ENCODE measurements at regions not wholly inside any gene's neighbourhood (a gene's known extent, or its start where the extent isn't known, plus 50 kb on each side); places are given as distances from the start of the nearest gene placed in this dataset.

- Mint-ChIP-seq H3K9me3 (no peaks in the 10 kb centered on the region), H3K27me3 (ENCODE audit: low read depth) (peaks cover 10% of the 10 kb centered on the region)
Measured at GRCh38 chr2:120660056-120660694, 75.5 kb upstream of the GLI2 start.

GRCh38 chr2:120660771-120661459 lies 74.8 kb upstream of the GLI2 start:
- H3K36me3 Mint-ChIP-seq (ENCODE audit: low read depth), result no peaks in the 10 kb centered on the region
- H3K27ac Mint-ChIP-seq, result no peak overlapping the region
- peaks cover 10% of the 10 kb centered on the region for H3K27me3 Mint-ChIP-seq (ENCODE audit: low read depth)
- no peaks in the 10 kb centered on the region for H3K4me1 Mint-ChIP-seq (ENCODE audit: low read depth)
- H3K9me3 Mint-ChIP-seq, result no peaks in the 10 kb centered on the region
- H3K4me3 Mint-ChIP-seq, result no peak overlapping the region

More at GRCh38 chr2:120660056-120660694, 75.5 kb upstream of the GLI2 start:
- no peak overlapping the region for H3K4me3 Mint-ChIP-seq
- H3K36me3 Mint-ChIP-seq (ENCODE audit: low read depth), result no peaks in the 10 kb centered on the region
- H3K27ac Mint-ChIP-seq, result no peak overlapping the region
- H3K4me1 Mint-ChIP-seq (ENCODE audit: low read depth), result no peaks in the 10 kb centered on the region

DNA sequence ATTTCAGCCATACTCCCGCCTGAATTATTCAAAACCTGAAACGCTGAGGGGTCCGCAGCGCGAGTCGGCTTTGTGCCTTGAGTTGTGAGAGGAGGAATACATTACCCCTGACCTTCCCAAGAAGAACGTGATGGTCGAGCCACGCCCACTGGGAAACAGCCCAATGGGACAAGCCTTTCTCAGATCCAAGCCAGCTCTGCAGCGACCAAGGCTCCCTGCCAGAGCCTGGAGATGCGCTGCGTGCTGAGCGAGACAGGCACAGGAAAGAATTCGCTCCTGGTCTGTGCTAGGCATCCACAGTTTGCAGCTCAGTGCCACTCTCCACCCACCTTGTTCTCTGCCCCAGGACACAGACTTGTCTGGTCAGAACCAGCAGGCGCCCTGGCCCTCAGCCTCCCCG lies 74.1 kb upstream of the GLI2 start:
- H3K27me3 Mint-ChIP-seq (ENCODE audit: low read depth), result peaks cover 10% of the 10 kb centered on the region
- H3K9me3 Mint-ChIP-seq, result peaks cover 2% of the 10 kb centered on the region

DNA sequence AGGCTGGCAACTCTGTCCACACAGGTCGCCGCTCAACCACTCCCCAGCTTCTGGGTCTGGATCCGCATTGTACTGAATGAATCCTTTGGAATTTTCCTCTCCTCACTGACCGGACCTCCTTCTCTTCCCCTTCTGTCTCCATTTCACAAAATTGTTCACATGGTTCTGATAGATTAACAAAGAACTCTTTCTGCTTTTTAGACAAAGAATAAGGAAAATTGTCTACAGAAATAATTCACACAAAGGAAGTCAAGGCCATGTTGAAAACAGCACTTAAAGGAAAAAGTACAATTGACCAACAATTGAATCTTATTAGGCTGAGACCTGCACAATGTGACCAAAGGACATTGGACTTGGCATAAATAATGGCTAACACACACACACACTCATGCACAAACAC lies 73.6 kb upstream of the GLI2 start:
- H3K4me3 Mint-ChIP-seq, result no peak overlapping the region
- H3K9me3 Mint-ChIP-seq, result peaks cover 4% of the 10 kb centered on the region
- no peaks in the 10 kb centered on the region for H3K4me1 Mint-ChIP-seq (ENCODE audit: low read depth)
- no peak overlapping the region for H3K27ac Mint-ChIP-seq
- no peaks in the 10 kb centered on the region for H3K36me3 Mint-ChIP-seq (ENCODE audit: low read depth)
- peaks cover 10% of the 10 kb centered on the region for H3K27me3 Mint-ChIP-seq (ENCODE audit: low read depth)

More for the DNA sequence above, 74.1 kb upstream of the GLI2 start:
- Mint-ChIP-seq H3K36me3 (ENCODE audit: low read depth) (no peaks in the 10 kb centered on the region), H3K4me3 (no peak overlapping the region), H3K4me1 (ENCODE audit: low read depth) (no peaks in the 10 kb centered on the region), H3K27ac (no peak overlapping the region)

DNA sequence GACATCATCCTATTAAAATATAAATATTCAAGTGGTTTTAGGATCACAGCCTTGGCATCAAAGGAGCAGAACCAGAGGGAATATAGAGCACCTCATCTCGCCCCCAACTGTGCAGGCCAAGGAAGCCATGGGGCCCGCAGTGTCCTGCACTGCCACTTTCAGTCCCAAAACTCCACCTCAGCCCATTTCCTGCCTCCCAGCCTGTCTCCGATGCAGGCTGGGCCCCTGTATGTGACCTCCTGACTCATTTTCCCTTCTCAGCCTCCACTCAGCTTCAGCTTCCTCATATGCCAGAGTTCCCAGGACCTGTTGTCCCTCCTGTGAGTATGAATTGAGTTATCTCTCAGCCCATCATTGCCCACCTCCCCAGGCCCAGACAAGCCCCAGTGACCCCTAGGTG lies 72.9 kb upstream of the GLI2 start:
- H3K27ac Mint-ChIP-seq, result no peak overlapping the region

DNA sequence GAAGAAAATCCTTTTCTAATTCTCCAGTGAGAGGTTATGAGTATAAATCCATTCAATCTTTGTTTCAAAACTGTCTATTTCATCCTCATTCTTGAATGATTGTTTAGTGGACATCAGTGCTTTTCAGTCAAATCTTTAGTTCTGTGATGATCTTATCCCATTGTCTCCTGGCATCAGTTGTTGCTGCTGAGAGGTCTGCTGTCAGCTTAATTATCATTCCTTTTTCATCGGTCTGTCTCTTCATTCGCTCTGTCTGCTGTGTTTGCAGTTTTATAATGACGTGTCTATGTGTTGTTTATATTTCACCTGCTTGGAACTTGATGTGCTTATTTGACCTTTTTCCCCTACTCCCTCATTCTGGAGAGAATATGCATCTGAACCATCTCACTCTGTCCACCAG lies 69.2 kb upstream of the GLI2 start:
- Mint-ChIP-seq H3K4me1 (ENCODE audit: low read depth) (no peaks in the 10 kb centered on the region), H3K27me3 (ENCODE audit: low read depth) (peaks cover 21% of the 10 kb centered on the region), H3K9me3 (peaks cover 4% of the 10 kb centered on the region), H3K36me3 (ENCODE audit: low read depth) (no peaks in the 10 kb centered on the region), H3K27ac (no peak overlapping the region), H3K4me3 (no peak overlapping the region)

More for the DNA sequence above, 72.9 kb upstream of the GLI2 start:
- peaks cover 10% of the 10 kb centered on the region for H3K27me3 Mint-ChIP-seq (ENCODE audit: low read depth)
- peaks cover 4% of the 10 kb centered on the region for H3K9me3 Mint-ChIP-seq
- H3K4me3 Mint-ChIP-seq, result no peak overlapping the region
- H3K4me1 Mint-ChIP-seq (ENCODE audit: low read depth), result no peaks in the 10 kb centered on the region
- H3K36me3 Mint-ChIP-seq (ENCODE audit: low read depth), result no peaks in the 10 kb centered on the region

DNA sequence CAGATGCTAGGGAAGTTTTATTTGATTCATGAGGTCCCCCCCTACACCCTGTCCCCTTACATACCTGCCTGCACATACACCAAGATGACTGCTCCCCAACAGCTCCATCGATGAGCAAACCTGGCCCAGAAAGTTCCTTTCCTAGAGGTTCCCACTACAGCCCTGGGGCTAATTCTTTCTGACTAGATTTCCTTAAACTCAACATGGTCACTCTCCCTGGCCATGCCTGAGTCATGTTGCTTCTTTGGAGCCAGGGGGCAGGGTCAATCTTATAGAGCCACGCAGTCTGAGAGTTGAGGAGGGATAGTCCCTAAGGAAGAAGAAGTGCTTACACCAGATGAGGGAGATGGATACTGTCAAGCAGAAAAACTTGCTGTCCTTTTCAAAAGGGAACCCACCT lies 67.7 kb upstream of the GLI2 start:
- no peaks in the 10 kb centered on the region for H3K36me3 Mint-ChIP-seq (ENCODE audit: low read depth)
- no peak overlapping the region for H3K4me3 Mint-ChIP-seq
- H3K27ac Mint-ChIP-seq, result no peak overlapping the region
- H3K9me3 Mint-ChIP-seq, result peaks cover 4% of the 10 kb centered on the region
- H3K27me3 Mint-ChIP-seq (ENCODE audit: low read depth), result peaks cover 12% of the 10 kb centered on the region
- H3K4me1 Mint-ChIP-seq (ENCODE audit: low read depth), result no peaks in the 10 kb centered on the region

DNA sequence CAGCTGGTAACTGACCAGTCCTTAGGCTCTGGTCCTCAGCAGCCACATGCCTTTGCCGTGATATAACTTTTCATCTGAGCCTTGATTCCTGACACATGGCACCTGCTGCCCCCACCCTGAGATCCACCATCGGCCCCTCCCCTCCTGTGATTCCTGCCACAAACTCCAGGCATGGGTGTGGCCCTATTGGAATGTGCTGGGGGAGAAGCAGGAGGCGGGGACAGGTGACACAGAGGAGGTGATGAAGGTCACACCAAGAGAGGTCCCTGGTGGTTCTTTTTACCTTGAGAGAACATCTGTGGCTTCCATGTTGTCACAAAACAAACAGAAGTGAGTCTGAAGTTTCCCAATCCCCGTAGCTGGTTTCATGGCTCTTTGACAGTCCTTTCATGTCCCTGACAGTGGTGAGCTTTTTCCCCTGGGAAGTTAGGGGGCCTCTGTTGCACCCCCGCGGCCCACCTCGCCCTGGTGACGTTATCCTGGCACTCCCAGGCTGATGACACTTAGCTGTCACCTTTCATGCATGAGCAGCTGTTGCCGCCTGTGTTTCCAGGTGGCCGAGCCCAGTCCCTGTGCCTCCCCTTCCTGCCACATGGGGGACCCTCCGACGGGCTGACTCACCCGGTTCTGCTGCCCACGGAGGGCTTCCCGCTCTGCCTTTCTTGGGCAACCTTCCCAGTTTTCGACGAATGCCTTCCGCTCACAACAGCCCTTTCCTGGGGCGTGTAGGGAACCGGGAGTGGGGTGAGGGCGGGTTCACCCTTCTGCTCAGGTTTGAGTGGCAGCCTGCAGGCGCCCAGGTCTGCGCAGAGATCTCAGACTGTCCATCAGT lies 66.3 kb upstream of the GLI2 start:
- H3K4me3 Mint-ChIP-seq, result no peak overlapping the region
- no peaks in the 10 kb centered on the region for H3K4me1 Mint-ChIP-seq (ENCODE audit: low read depth)
- no peak overlapping the region for H3K27ac Mint-ChIP-seq
- H3K27me3 Mint-ChIP-seq (ENCODE audit: low read depth), result peaks cover 10% of the 10 kb centered on the region
- peaks cover 4% of the 10 kb centered on the region for H3K9me3 Mint-ChIP-seq
- no peaks in the 10 kb centered on the region for H3K36me3 Mint-ChIP-seq (ENCODE audit: low read depth)

DNA sequence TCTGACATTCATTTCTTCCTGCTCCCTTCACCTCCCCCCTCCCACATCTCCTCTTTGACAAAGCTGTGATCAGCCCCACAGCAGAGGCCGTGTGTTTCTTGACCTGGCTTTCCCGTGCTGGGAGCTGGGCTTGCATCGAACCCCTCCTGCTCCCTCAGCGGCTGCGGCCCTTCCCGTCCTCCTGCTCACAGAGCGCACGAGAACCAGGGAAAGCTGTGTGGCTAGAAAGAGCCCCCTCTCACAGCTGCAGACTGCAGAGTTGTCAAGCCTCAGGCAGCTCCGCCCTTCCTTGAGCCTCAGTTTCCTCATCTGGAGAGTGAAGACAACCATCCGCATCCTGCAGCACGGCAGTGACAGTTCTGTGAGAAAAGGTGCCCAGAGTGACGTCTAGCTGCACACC lies 65.7 kb upstream of the GLI2 start:
- no peaks in the 10 kb centered on the region for H3K4me1 Mint-ChIP-seq (ENCODE audit: low read depth)
- no peak overlapping the region for H3K4me3 Mint-ChIP-seq
- H3K9me3 Mint-ChIP-seq, result peaks cover 4% of the 10 kb centered on the region
- H3K27me3 Mint-ChIP-seq (ENCODE audit: low read depth), result peaks cover 10% of the 10 kb centered on the region
- H3K36me3 Mint-ChIP-seq (ENCODE audit: low read depth), result no peaks in the 10 kb centered on the region
- H3K27ac Mint-ChIP-seq, result no peak overlapping the region

GRCh38 chr2:120670371-120670770 lies 65.3 kb upstream of the GLI2 start:
- Mint-ChIP-seq H3K27ac (no peak overlapping the region), H3K9me3 (peaks cover 4% of the 10 kb centered on the region), H3K36me3 (ENCODE audit: low read depth) (no peaks in the 10 kb centered on the region), H3K27me3 (ENCODE audit: low read depth) (peaks cover 10% of the 10 kb centered on the region), H3K4me1 (ENCODE audit: low read depth) (no peaks in the 10 kb centered on the region), H3K4me3 (no peak overlapping the region)

DNA sequence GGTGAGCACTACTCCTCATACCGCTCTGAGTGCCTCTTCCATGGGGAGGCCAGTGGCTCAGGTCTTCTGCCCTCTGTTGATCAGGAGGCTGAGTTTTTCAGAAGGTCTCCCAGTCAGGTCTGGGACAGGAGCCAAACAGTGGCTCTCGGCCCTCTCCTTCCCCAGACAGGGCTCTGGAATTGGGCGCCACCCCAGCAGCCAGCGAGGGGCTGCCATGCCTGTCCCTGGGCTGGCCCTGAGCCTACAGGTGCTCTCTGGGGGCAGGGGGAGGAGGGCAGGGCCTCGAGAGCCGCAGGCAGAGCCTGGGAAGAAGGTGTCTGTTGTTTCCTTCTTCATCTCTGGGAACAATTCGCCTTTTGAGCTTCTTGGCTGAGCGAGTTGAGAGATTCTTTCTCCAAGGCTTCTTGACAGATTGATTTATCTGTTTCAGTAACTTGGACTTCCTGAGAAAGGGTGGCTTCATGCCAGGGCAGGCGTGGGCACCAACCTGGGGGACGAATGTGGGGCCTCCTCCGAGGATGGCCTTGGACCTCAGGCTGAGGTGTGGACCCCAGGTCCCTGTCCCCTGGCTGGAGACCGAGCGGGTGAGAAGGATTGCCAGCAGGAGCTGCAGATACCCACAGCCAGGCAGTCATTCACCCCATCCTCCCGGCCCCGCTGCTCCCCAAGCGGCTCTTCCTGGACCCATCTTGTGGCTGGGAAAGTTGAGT lies 64.7 kb upstream of the GLI2 start:
- no peak overlapping the region for H3K27ac Mint-ChIP-seq
- no peaks in the 10 kb centered on the region for H3K4me1 Mint-ChIP-seq (ENCODE audit: low read depth)
- H3K9me3 Mint-ChIP-seq, result peaks cover 4% of the 10 kb centered on the region
- no peak overlapping the region for H3K4me3 Mint-ChIP-seq
- peaks cover 13% of the 10 kb centered on the region for H3K27me3 Mint-ChIP-seq (ENCODE audit: low read depth)
- no peaks in the 10 kb centered on the region for H3K36me3 Mint-ChIP-seq (ENCODE audit: low read depth)

- peaks cover 18% of the 10 kb centered on the region for H3K27me3 Mint-ChIP-seq (ENCODE audit: low read depth)
- H3K4me3 Mint-ChIP-seq, result no peak overlapping the region
- no peaks in the 10 kb centered on the region for H3K4me1 Mint-ChIP-seq (ENCODE audit: low read depth)
- H3K36me3 Mint-ChIP-seq (ENCODE audit: low read depth), result no peaks in the 10 kb centered on the region
- no peaks in the 10 kb centered on the region for H3K9me3 Mint-ChIP-seq
- no peak overlapping the region for H3K27ac Mint-ChIP-seq
Measured at GRCh38 chr2:120672526-120673204, 63.0 kb upstream of the GLI2 start.

- Mint-ChIP-seq H3K36me3 (ENCODE audit: low read depth) (no peaks in the 10 kb centered on the region), H3K4me1 (ENCODE audit: low read depth) (no peaks in the 10 kb centered on the region), H3K27me3 (ENCODE audit: low read depth) (peaks cover 23% of the 10 kb centered on the region), H3K9me3 (no peaks in the 10 kb centered on the region), H3K27ac (no peak overlapping the region), H3K4me3 (no peak overlapping the region)
Measured at GRCh38 chr2:120673205-120673550, 62.5 kb upstream of the GLI2 start.

GRCh38 chr2:120673571-120674061 lies 62.1 kb upstream of the GLI2 start:
- no peaks in the 10 kb centered on the region for H3K36me3 Mint-ChIP-seq (ENCODE audit: low read depth)
- H3K9me3 Mint-ChIP-seq, result no peaks in the 10 kb centered on the region
- peaks cover 25% of the 10 kb centered on the region for H3K27me3 Mint-ChIP-seq (ENCODE audit: low read depth)
- no peak overlapping the region for H3K27ac Mint-ChIP-seq
- no peaks in the 10 kb centered on the region for H3K4me1 Mint-ChIP-seq (ENCODE audit: low read depth)
- H3K4me3 Mint-ChIP-seq, result no peak overlapping the region
